ENCODE measurements at regions not wholly inside any gene's neighbourhood (a gene's known extent, or its start where the extent isn't known, plus 50 kb on each side); places are given as distances from the start of the nearest gene placed in this dataset.
"Not testable (repeated sequence)": the region's sequence is repeated elsewhere in the genome, so short reads cannot be mapped to it uniquely, and the experiment has no call there.

- no peak for DNase-seq
These were observed 468.8 kb upstream of the GRM7 start for GRCh38 chr3:6392123-6392522.

- no peak for DNase-seq
These were observed 466.0 kb upstream of the GRM7 start for GRCh38 chr3:6394944-6395343.

GRCh38 chr3:6396631-6397030 lies 464.3 kb upstream of the GRM7 start:
- no peak for DNase-seq

- DNase-seq: not testable (repeated sequence)
These were observed 458.2 kb upstream of the GRM7 start for GRCh38 chr3:6402666-6403065.

- not testable (repeated sequence) for DNase-seq
These were observed 454.0 kb upstream of the GRM7 start for GRCh38 chr3:6406923-6407322.

GRCh38 chr3:6416049-6416661 lies 444.8 kb upstream of the GRM7 start:
- no peak for DNase-seq

- no peak for DNase-seq
These were observed 443.7 kb upstream of the GRM7 start for GRCh38 chr3:6417174-6417573.

- DNase-seq: no peak
These were observed 442.4 kb upstream of the GRM7 start for GRCh38 chr3:6418485-6418884.

- no peak for DNase-seq
These were observed 439.1 kb upstream of the GRM7 start for GRCh38 chr3:6421666-6422445.

GRCh38 chr3:6425289-6425820 lies 435.6 kb upstream of the GRM7 start:
- no peak for DNase-seq

- DNase-seq: not testable (repeated sequence)
These were observed 432.6 kb upstream of the GRM7 start for GRCh38 chr3:6428276-6428675.

- no peak for DNase-seq
These were observed 425.0 kb upstream of the GRM7 start for GRCh38 chr3:6435951-6436350.

GRCh38 chr3:6437631-6438030 lies 423.3 kb upstream of the GRM7 start:
- no peak for DNase-seq

- no peak for DNase-seq
These were observed 422.9 kb upstream of the GRM7 start for GRCh38 chr3:6438031-6438430.

GRCh38 chr3:6439226-6439625 lies 421.7 kb upstream of the GRM7 start:
- no peak for DNase-seq

- no peak for DNase-seq
These were observed 421.1 kb upstream of the GRM7 start for GRCh38 chr3:6439824-6440223.

GRCh38 chr3:6444888-6445658 lies 415.8 kb upstream of the GRM7 start:
- no peak for DNase-seq

GRCh38 chr3:6447166-6447801 lies 413.6 kb upstream of the GRM7 start:
- DNase-seq: no peak

GRCh38 chr3:6448011-6448410 lies 412.9 kb upstream of the GRM7 start:
- no peak for DNase-seq

GRCh38 chr3:6449099-6449498 lies 411.8 kb upstream of the GRM7 start:
- no peak for DNase-seq

- DNase-seq: no peak
These were observed 407.9 kb upstream of the GRM7 start for GRCh38 chr3:6452974-6453373.

GRCh38 chr3:6455031-6455430 lies 405.9 kb upstream of the GRM7 start:
- DNase-seq: no peak

- no peak for DNase-seq
These were observed 393.7 kb upstream of the GRM7 start for GRCh38 chr3:6467186-6467585.
